ENCODE measurements at regions not wholly inside any gene's neighbourhood (a gene's known extent, or its start where the extent isn't known, plus 50 kb on each side); places are given as distances from the start of the nearest gene placed in this dataset.

DNA sequence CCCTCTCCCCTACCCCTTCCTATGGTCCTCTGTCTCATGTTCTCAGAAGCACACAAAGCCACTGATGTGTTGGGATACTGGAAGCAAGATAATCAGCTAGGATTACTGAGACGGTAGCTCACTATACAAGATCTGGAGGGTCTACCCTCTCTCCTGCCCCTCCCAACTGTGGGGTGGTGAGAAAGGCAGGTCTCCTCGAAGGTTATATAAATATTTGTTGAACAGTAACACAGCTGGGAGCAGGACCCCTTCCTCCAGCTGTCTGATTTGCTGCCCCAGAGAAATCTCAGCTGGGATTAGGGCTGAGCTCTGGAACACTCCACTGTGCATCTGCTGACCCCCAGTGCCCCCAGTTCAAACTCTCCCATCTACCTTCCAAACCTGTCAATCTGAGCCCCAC, 94.2 kb upstream of the IPO9 start:
- H3K4me1 ChIP-seq (replicated peaks), result no peaks in the 10 kb centered on the region
- no peaks in the 10 kb centered on the region for H3K9me3 ChIP-seq
- intact Hi-C loops (cut with DNase I), result no loop called here
- no peaks in the 10 kb centered on the region for H3K36me3 ChIP-seq
- no peak overlapping the region for H3K27ac ChIP-seq
- no peak for DNase-seq (ENCODE audit: low spot score)
- H3K4me3 ChIP-seq, result no peak overlapping the region
- TF ChIP-seq POLR2AphosphoS5 (IDR thresholded peaks at IDR 0.05) (no peak), CTCF (IDR thresholded peaks at IDR 0.05) (no peak), POLR2A (IDR thresholded peaks at IDR 0.05) (no peak)
- H3K27me3 ChIP-seq (replicated peaks; ENCODE audit: insufficient read depth), result no peaks in the 10 kb centered on the region
- 34% methylated on average over 2 of the region's 2 CpGs for WGBS

- H3K36me3 ChIP-seq, result no peaks in the 10 kb centered on the region
- WGBS, result 60% methylated on average over 6 of the region's 6 CpGs
- H3K9me3 ChIP-seq, result no peaks in the 10 kb centered on the region
- H3K27ac ChIP-seq, result peak overlapping the region; percentile 40 to 45
- intact Hi-C loops (cut with DNase I), result no loop called here
- H3K4me1 ChIP-seq (replicated peaks), result no peaks in the 10 kb centered on the region
- no peak for TF ChIP-seq CTCF (IDR thresholded peaks at IDR 0.05)
- TF ChIP-seq POLR2A (IDR thresholded peaks at IDR 0.05), result no peak
- no peak for TF ChIP-seq POLR2AphosphoS5 (IDR thresholded peaks at IDR 0.05)
- H3K27me3 ChIP-seq (replicated peaks; ENCODE audit: insufficient read depth), result no peaks in the 10 kb centered on the region
- no peak for DNase-seq (ENCODE audit: low spot score)
- H3K4me3 ChIP-seq, result no peak overlapping the region
Measured at GRCh38 chr1:201736707-201737320, 92.1 kb upstream of the IPO9 start.

DNA sequence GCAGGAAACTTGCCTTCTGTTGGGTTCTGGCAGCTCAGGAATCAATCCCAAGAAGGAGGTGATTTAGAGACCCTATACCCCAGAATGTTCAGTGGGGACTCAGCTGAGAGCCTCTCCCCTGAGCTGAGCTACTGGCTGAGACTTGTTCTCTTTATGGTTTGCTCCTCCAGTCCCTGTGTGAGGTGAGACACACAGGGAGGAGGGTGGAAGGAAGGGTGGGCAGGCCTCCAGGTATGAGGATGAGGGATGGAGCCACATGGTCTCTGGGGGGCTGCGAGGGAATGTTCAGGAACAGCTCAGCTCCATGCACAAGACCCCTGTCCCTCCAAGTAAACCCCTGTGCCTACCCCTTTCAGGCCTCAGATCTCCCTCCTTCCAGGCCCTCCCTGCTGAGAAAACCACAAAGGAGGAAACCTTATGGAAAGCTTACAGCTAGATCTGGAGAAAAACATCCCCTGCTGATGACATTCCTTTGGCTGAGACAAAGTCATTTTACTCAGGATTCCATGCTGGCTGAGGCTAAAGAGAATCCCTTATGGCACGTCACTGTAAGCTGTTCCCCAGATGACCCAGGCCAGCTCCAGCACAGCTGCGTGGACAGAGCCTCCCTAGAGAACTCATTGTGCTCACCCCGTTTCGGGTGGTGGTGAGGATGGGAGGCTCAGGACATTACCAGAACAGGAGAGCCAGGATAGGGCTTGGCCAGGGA, 91.5 kb upstream of the IPO9 start:
- intact Hi-C loops (cut with DNase I), result no loop called here
- no peak for TF ChIP-seq POLR2A (IDR thresholded peaks at IDR 0.05)
- H3K27ac ChIP-seq, result peak overlapping the region; percentile 40 to 45
- no peaks in the 10 kb centered on the region for H3K9me3 ChIP-seq
- no peaks in the 10 kb centered on the region for H3K4me1 ChIP-seq (replicated peaks)
- DNase-seq (ENCODE audit: low spot score), result no peak
- H3K4me3 ChIP-seq, result no peak overlapping the region
- H3K27me3 ChIP-seq (replicated peaks; ENCODE audit: insufficient read depth), result no peaks in the 10 kb centered on the region
- 49% methylated on average over 5 of the region's 5 CpGs for WGBS
- no peaks in the 10 kb centered on the region for H3K36me3 ChIP-seq

DNA sequence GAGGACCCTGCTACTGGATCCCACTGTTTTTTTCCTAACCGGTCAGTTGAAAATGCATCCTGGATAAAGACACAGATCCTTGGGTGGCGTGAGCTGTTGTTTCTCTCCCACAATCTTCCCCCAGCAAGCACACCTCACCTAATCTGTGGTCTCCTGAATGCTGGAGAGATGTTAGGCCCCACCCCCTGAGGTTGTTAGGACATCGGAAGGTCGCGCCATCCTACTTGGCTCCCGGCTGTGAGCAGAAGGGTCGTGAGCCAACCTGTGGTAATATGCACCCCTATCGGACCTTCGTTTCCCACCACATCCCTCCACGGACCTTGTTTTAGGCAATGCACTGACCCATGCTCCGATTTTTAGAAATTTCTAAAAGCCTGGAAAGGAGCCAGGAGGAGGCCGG, 89.9 kb upstream of the IPO9 start:
- intact Hi-C loops (cut with DNase I), result no loop called here
- TF ChIP-seq POLR2AphosphoS5 (IDR thresholded peaks at IDR 0.05) (no peak), CTCF (IDR thresholded peaks at IDR 0.05) (no peak), POLR2A (IDR thresholded peaks at IDR 0.05) (no peak)
- DNase-seq (ENCODE audit: low spot score), result no peak
- H3K9me3 ChIP-seq, result no peaks in the 10 kb centered on the region
- 30% methylated on average over 12 of the region's 12 CpGs for WGBS
- H3K27ac ChIP-seq, result peak overlapping the region; percentile 64 to 73
- H3K36me3 ChIP-seq, result no peaks in the 10 kb centered on the region
- H3K4me1 ChIP-seq (replicated peaks), result no peaks in the 10 kb centered on the region
- H3K4me3 ChIP-seq, result peak overlapping the region; percentile 58 to 64
- no peaks in the 10 kb centered on the region for H3K27me3 ChIP-seq (replicated peaks; ENCODE audit: insufficient read depth)

DNA sequence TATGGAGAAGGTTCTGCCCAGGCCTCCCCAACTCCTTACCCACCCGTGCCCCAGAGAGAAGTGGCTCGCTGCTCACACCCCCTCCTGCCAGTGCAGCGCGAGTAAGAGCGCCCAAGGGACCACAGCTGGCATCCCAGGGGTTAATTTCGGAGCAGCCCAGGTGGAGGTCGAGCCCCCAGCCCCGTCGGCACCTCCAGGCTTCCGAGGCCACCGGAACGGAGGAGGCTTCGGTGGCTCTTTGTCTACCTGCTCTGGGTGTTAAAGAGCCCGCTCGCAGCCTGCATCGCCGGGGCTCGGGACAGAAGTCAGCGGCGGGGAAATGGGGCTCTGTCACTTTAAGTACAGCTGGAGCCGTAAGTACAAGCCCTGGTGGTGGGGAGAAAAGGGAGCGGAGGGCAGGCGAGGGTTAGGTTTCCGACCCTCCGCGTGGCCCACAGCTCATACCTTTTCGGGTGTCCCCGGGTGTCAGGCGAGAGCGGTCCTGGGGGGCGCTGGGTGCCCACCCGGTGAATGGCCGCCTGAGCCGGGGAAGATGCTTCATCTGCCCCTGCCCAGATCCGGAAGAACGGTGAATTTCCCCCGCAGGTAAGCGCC, 89.4 kb upstream of the IPO9 start:
- Histone ChIP-seq H3K27ac (peak overlapping the region; percentile 64 to 73), H3K4me3 (peak overlapping the region; percentile 58 to 64), H3K36me3 (no peaks in the 10 kb centered on the region), H3K9me3 (no peaks in the 10 kb centered on the region), H3K27me3 (replicated peaks; ENCODE audit: insufficient read depth) (no peaks in the 10 kb centered on the region), H3K4me1 (replicated peaks) (no peaks in the 10 kb centered on the region)
- DNase-seq (ENCODE audit: low spot score), result peak; percentile 39
- TF ChIP-seq POLR2A (IDR thresholded peaks at IDR 0.05), result no peak
- TF ChIP-seq POLR2AphosphoS5 (IDR thresholded peaks at IDR 0.05), result no peak
- intact Hi-C loops (cut with DNase I), result no loop called here
- 3% methylated on average over 33 of the region's 38 CpGs for WGBS
